ENCODE measurements at regions not wholly inside any gene's neighbourhood (a gene's known extent, or its start where the extent isn't known, plus 50 kb on each side); places are given as distances from the start of the nearest gene placed in this dataset.

GRCh38 chr14:83291714-83292113, 1758.1 kb upstream of the SEL1L start:
- TF ChIP-seq CTCF (conservative IDR thresholded peaks at IDR 0.05; ENCODE audit: low read depth in 2 of 2) (no peak), REST (IDR thresholded peaks at IDR 0.05; ENCODE audit: unreplicated experiment) (no peak), ZNF114 (CRISPR knock-in tag; IDR thresholded peaks at IDR 0.05) (no peak), JUNB (IDR thresholded peaks at IDR 0.05; ENCODE audit: unreplicated experiment) (no peak), ETS1 (IDR thresholded peaks at IDR 0.05) (no peak)
- H3K27me3 ChIP-seq (ENCODE audit: insufficient read depth) = no peaks in the 10 kb centered on the region
- DNase-seq (ENCODE audit: low spot score) (no peak), ATAC-seq (no peak)
- no peak overlapping the region for H3K4me3 ChIP-seq
- no peaks in the 10 kb centered on the region for H3K36me3 ChIP-seq (ENCODE audit: insufficient read depth)
- H3K9me2 ChIP-seq (ENCODE audit: insufficient read depth) = no peaks in the 10 kb centered on the region
- H4K20me1 ChIP-seq (replicated peaks; ENCODE audit: insufficient read depth) = no peaks in the 10 kb centered on the region
- no peaks in the 10 kb centered on the region for H3K79me2 ChIP-seq (replicated peaks; ENCODE audit: insufficient read depth)
- Mint-ChIP-seq H3K9me3 (no peaks in the 10 kb centered on the region; the same call in 2 of the 3 replicates), H3K4me1 (no peaks in the 10 kb centered on the region; the same call in 1 of the 3 replicates), H3K27ac (no peak overlapping the region), H3K27me3 (ENCODE audit: insufficient read depth, low read depth, poor library complexity) (no peaks in the 10 kb centered on the region), H3K4me3 (no peak overlapping the region), H3K36me3 (ENCODE audit: low read depth) (no peaks in the 10 kb centered on the region)
- no peaks in the 10 kb centered on the region for H3K4me1 ChIP-seq (ENCODE audit: insufficient read depth)
- H2AFZ ChIP-seq = no peak overlapping the region
- no peak overlapping the region for H3K27ac ChIP-seq (ENCODE audit: low read depth)
- no peak overlapping the region for H3K4me2 ChIP-seq
- no peaks in the 10 kb centered on the region for H3F3A ChIP-seq (replicated peaks; ENCODE audit: low read depth)

GRCh38 chr14:83294941-83295340, 1761.3 kb upstream of the SEL1L start:
- Histone ChIP-seq H3K79me2 (replicated peaks; ENCODE audit: insufficient read depth) (no peaks in the 10 kb centered on the region), H3F3A (replicated peaks; ENCODE audit: low read depth) (no peaks in the 10 kb centered on the region), H3K27me3 (ENCODE audit: insufficient read depth) (no peaks in the 10 kb centered on the region), H3K9me2 (ENCODE audit: insufficient read depth) (no peaks in the 10 kb centered on the region), H3K4me3 (no peak overlapping the region), H3K4me2 (no peak overlapping the region), H4K20me1 (replicated peaks; ENCODE audit: insufficient read depth) (no peaks in the 10 kb centered on the region), H3K36me3 (ENCODE audit: insufficient read depth) (no peaks in the 10 kb centered on the region), H2AFZ (no peak overlapping the region), H3K27ac (ENCODE audit: low read depth) (no peak overlapping the region), H3K4me1 (ENCODE audit: insufficient read depth) (no peaks in the 10 kb centered on the region)
- DNase-seq (ENCODE audit: low spot score) (no peak), ATAC-seq (no peak)
- Mint-ChIP-seq H3K9me3 (no peaks in the 10 kb centered on the region; the same call in 2 of the 3 replicates), H3K27me3 (ENCODE audit: insufficient read depth, low read depth, poor library complexity) (no peaks in the 10 kb centered on the region), H3K36me3 (ENCODE audit: low read depth) (no peaks in the 10 kb centered on the region), H3K4me3 (no peak overlapping the region), H3K27ac (no peak overlapping the region), H3K4me1 (no peaks in the 10 kb centered on the region; the same call in 2 of the 3 replicates)
- no peak for TF ChIP-seq STAT1 (IDR thresholded peaks at IDR 0.05; ENCODE audit: unreplicated experiment)
- no peak for TF ChIP-seq ZNF114 (CRISPR knock-in tag; IDR thresholded peaks at IDR 0.05)
- no peak for TF ChIP-seq CTCF (conservative IDR thresholded peaks at IDR 0.05; ENCODE audit: low read depth in 2 of 2)
- no peak for TF ChIP-seq POLR2AphosphoS5 (IDR thresholded peaks at IDR 0.05; ENCODE audit: low read depth)

Measured in GM23338 (cell line).